GM10248 (cell line): ENCODE measurements at regions not wholly inside any gene's neighbourhood (a gene's known extent, or its start where the extent isn't known, plus 50 kb on each side); places are given as distances from the start of the nearest gene placed in this dataset.

Source experiments
- CTCF ChIA-PET: fragments of 300-600 bp; sonication (Branson Sonifier 250); formaldehyde crosslinking; extraction: SDS; loops from one replicate; lab custom pipeline; 2021; ENCODE audit warnings: antibody characterized with exemption; lab: Yijun Ruan, JAX
- POLR2A ChIA-PET: fragments of 350-650 bp; sonication (Branson Sonifier 250); formaldehyde crosslinking; extraction: SDS; loops from one replicate; lab custom pipeline; 2020; ENCODE audit warnings: antibody characterized with exemption; lab: Yijun Ruan, JAX
- DNase-seq: peaks from one replicate; pipeline ENCODE4 v3.0.0; 2012; ENCODE audit errors: extremely low spot score
- TF ChIP-seq, protein P1 (sequence below): IDR thresholded peaks from 2 replicates; pipeline ENCODE4 v1.5.1; 2012; ENCODE audit warnings: mild to moderate bottlenecking, low read depth; ENCODE audit errors: extremely low read depth, missing control alignments, control extremely low read depth

DNA sequence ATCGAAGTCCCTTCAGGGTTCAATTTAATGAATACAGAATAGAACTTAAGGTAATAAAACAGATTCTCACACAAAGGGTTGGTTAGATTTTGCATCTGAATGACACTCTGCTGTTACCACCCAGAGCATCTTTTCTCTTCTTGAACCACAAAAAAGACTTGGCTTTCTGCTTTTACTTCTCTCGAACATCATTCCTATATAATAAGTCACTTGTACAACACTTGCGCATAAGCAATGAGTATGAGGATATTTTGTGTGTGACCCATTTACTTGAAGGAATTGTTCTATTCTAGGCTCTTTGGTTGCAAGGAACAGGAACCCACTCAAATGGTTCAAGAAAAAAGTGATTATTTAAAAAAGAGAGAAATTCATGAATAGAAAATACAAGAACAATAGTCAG, 126.2 kb downstream of the NUP35 start:
- TF ChIP-seq, protein P1, sequence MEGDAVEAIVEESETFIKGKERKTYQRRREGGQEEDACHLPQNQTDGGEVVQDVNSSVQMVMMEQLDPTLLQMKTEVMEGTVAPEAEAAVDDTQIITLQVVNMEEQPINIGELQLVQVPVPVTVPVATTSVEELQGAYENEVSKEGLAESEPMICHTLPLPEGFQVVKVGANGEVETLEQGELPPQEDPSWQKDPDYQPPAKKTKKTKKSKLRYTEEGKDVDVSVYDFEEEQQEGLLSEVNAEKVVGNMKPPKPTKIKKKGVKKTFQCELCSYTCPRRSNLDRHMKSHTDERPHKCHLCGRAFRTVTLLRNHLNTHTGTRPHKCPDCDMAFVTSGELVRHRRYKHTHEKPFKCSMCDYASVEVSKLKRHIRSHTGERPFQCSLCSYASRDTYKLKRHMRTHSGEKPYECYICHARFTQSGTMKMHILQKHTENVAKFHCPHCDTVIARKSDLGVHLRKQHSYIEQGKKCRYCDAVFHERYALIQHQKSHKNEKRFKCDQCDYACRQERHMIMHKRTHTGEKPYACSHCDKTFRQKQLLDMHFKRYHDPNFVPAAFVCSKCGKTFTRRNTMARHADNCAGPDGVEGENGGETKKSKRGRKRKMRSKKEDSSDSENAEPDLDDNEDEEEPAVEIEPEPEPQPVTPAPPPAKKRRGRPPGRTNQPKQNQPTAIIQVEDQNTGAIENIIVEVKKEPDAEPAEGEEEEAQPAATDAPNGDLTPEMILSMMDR: no peak
- ChIA-PET POLR2A (no interaction called here), CTCF (interaction anchor here (2.5 kb wide), 1 partner anchor 9 kb away, joined by 21 read pairs; no protein-coding TSS in a partner anchor)
- no peak for DNase-seq

DNA sequence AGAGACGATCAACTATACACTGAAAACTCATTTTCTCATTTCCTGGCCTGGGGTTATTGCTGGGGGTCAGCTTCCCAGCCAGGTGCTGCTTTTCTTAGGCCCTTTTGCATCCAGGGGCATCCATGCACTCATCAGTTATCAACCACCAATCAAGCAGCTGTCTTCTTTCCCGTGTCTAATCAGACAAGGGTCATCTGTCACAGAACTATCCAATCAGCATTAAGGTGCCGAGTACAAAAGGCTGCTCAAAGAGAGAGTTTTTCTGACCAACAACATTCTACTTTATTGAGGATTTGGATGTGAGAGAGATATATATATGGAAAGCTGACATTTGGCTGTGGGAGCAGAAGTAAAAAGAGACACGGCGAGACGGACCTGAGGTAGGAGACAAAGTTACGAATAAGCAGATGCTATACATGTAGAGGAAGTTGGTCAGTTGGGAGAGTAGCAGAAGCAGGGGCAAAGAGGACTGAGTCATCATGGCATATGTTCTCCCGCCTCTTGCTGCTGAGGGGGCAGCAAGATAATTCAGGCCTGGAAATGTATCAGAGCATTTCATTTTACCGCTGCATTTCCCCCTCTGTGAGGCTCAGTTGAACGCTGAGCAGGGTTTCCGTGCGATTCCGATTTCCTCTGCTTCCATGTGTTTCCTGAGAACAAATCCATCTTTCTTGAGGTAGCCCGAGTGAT, 129.3 kb downstream of the NUP35 start:
- CTCF ChIA-PET: no interaction called here
- no peak for DNase-seq
- POLR2A ChIA-PET: no interaction called here
- TF ChIP-seq, protein P1: no peak

DNA sequence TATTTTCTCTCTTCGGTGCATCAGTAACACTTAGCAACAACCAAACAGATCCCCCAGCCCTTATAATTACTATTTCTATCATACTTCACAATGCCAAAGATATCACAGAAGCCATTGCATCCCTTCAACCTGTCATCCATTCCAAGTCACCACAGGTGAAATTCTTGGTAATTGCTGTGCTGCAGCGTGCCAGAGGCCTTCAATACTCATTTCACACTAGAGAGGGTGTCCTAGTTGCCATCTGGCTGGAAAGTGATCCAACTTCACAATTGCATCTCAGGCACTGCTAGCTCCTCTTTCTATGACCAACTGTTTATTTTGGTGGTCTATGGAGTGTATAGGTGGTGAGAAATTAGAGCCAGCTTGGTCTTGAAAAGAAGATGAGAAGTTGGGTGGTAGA, 131.2 kb downstream of the NUP35 start:
- POLR2A ChIA-PET: no interaction called here
- CTCF ChIA-PET: interaction anchor here (1.0 kb wide), 2 partner anchors 40 to 54 kb away, joined by 3 read pairs; no protein-coding TSS in a partner anchor
- no peak for DNase-seq
- TF ChIP-seq, protein P1: no peak

DNA sequence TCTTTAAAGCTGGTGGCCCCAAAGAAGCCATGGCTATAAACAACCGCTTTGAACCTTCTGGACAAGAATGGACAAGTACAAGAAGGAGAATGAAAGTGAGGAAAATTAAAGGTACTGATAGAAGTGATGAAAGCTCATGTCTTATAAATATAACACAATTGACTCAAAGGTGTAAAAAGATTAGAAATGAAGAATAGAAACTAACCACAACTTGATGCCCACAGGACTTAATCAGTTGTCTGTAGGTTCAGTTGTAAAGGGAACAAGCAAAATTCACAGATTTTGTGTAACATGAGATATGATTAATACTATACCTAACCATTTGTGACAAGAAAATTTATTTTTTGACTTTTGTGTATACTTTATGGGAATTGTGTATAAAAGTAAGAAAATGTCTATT, 135.7 kb downstream of the NUP35 start:
- TF ChIP-seq, protein P1: no peak
- DNase-seq: no peak
- ChIA-PET POLR2A (no interaction called here), CTCF (interaction anchor here (3.7 kb wide), 1 partner anchor 11 kb away, joined by 21 read pairs; no protein-coding TSS in a partner anchor)

DNA sequence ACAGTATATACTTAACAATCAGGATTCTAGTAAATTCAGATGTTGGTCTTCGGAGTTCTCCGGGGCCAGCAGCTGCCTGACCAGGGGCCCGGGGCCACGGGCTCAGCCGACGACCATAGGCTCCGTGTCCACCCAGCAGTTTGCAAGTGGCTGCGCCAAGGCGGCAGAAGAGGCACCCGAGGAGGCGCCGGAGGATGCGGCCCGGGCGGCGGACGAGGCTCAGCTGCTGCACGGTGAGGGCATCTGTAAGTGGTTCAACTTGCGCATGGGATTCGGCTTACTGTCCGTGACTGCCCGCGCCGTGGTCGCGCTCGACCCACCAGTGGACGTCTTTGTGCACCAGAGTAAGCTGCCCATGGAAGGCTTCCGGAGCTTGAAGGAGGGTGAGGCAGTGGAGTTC, 136.3 kb downstream of the NUP35 start:
- TF ChIP-seq, protein P1: no peak
- no peak for DNase-seq
- CTCF ChIA-PET: interaction anchor here (3.7 kb wide), 1 partner anchor 11 kb away, joined by 21 read pairs; no protein-coding TSS in a partner anchor
- POLR2A ChIA-PET: no interaction called here

DNA sequence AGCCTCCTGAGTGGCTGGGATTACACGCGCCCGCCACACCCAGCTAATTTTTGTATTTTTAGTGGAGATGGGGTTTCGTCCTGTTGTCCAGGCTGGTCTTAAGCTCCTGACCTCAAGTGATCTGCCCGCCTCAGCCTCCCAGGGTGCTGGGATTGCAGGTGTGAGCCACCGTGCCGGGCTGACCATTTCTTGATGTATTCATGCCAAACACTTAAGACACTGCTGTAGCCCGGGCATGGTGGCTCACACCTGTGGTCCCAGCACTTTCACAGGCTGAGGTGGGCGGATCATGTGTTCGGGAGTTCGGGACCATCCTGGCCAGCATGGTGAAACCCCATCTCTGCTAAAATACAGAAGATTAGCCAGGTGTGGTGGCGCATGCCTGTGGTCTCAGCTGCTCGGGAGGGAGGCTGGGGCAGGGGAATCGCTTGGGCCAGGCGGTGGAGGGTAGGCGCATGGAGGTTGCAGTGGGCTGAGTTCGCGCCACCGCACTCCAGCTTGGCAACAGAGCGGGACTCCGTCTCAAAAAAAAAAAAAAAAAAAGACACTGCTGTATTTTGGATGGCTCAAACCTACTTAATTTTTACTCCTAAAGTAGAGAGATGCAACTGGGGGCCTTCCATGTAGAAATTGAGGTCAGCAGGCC, 140.8 kb downstream of the NUP35 start:
- CTCF ChIA-PET: interaction anchor here (0.8 kb wide), 1 partner anchor 16 kb away, joined by 3 read pairs; no protein-coding TSS in a partner anchor
- POLR2A ChIA-PET: no interaction called here
- DNase-seq: no peak
- TF ChIP-seq, protein P1: no peak
